ENCODE measurements at regions not wholly inside any gene's neighbourhood (a gene's known extent, or its start where the extent isn't known, plus 50 kb on each side); places are given as distances from the start of the nearest gene placed in this dataset.

DNA sequence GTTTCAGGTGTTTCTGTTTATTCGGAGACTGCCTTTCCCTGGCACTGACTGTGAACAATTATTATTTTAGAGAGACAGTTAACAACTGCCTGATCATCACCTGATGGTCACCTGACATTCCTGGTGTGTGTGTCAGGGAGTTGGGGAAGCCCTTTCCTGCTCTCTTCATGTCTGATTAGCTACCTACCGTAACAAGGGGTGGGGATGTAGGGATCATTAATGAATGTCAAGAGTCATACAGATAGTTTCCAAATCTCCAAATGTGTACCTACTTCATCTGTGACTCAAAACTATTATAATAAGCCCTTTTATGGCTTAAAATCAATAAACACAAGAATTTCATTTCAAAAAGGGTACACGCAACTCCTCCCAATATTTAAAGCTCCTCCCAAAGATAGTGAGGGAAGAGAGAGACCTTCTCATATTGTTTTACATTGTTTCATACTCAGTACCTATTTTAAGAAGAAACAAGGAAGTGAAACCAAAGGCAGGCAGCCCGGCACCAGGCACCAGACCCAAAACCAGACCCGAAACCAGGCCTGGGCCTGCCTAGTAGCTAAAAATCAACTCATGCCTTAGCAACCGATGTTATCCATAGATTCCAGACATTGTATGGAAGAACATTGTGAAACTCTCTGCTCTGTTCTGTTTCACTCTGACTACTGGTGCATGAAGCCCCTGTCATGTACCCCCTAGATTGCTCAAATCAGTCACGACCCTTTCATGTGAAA, 844.9 kb upstream of the ALCAM start (continued):
- TF ChIP-seq EGR1 (IDR thresholded peaks at IDR 0.05; ENCODE audit: borderline replicate concordance in 1 of 2, low read depth in 2 of 2, low read length in 2 of 2) (no peak), TCF7 (IDR thresholded peaks at IDR 0.05; ENCODE audit: borderline replicate concordance) (no peak), SREBF2 (IDR thresholded peaks at IDR 0.05; ENCODE audit: low read length) (no peak), CBX5 (IDR thresholded peaks at IDR 0.05; ENCODE audit: low read depth) (no peak), BHLHE40 (IDR thresholded peaks at IDR 0.05; ENCODE audit: borderline replicate concordance in 1 of 2, low read depth in 2 of 2, low read length in 1 of 2) (peak; percentile 89 to 92), SIX5 (IDR thresholded peaks at IDR 0.05; ENCODE audit: low read depth, low read length, severe bottlenecking) (no peak), KLF5 (IDR thresholded peaks at IDR 0.05; ENCODE audit: partially characterized antibody) (no peak), IKZF2 (IDR thresholded peaks at IDR 0.05) (peak; percentile 98 to 99), HCFC1 (IDR thresholded peaks at IDR 0.05; ENCODE audit: low read length) (no peak), FOXK2 (IDR thresholded peaks at IDR 0.05) (no peak), STAT3 (IDR thresholded peaks at IDR 0.05; ENCODE audit: low read depth, low read length) (no peak), IRF4 (IDR thresholded peaks at IDR 0.05; ENCODE audit: low read depth, low read length) (peak; percentile 82), SMAD1 (IDR thresholded peaks at IDR 0.05; ENCODE audit: low read depth, partially characterized antibody) (no peak), FOS (IDR thresholded peaks at IDR 0.05; ENCODE audit: borderline replicate concordance, extremely low read depth, insufficient read length) (no peak), ZNF622 (IDR thresholded peaks at IDR 0.05) (no peak), POU2F2 (IDR thresholded peaks at IDR 0.05; ENCODE audit: borderline replicate concordance, low read depth, low read length) (no peak), CREM (IDR thresholded peaks at IDR 0.05; ENCODE audit: low read depth) (peak; percentile 78), POLR2AphosphoS2 (IDR thresholded peaks at IDR 0.05; ENCODE audit: low read depth, low read length) (no peak)
- TF ChIP-seq, protein P1, sequence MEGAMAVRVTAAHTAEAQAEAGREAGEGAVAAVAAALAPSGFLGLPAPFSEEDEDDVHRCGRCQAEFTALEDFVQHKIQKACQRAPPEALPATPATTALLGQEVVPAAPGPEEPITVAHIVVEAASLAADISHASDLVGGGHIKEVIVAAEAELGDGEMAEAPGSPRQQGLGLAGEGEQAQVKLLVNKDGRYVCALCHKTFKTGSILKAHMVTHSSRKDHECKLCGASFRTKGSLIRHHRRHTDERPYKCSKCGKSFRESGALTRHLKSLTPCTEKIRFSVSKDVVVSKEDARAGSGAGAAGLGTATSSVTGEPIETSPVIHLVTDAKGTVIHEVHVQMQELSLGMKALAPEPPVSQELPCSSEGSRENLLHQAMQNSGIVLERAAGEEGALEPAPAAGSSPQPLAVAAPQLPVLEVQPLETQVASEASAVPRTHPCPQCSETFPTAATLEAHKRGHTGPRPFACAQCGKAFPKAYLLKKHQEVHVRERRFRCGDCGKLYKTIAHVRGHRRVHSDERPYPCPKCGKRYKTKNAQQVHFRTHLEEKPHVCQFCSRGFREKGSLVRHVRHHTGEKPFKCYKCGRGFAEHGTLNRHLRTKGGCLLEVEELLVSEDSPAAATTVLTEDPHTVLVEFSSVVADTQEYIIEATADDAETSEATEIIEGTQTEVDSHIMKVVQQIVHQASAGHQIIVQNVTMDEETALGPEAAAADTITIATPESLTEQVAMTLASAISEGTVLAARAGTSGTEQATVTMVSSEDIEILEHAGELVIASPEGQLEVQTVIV (IDR thresholded peaks at IDR 0.05; ENCODE audit: borderline replicate concordance, partially characterized antibody) = no peak
- TF ChIP-seq, protein P2, sequence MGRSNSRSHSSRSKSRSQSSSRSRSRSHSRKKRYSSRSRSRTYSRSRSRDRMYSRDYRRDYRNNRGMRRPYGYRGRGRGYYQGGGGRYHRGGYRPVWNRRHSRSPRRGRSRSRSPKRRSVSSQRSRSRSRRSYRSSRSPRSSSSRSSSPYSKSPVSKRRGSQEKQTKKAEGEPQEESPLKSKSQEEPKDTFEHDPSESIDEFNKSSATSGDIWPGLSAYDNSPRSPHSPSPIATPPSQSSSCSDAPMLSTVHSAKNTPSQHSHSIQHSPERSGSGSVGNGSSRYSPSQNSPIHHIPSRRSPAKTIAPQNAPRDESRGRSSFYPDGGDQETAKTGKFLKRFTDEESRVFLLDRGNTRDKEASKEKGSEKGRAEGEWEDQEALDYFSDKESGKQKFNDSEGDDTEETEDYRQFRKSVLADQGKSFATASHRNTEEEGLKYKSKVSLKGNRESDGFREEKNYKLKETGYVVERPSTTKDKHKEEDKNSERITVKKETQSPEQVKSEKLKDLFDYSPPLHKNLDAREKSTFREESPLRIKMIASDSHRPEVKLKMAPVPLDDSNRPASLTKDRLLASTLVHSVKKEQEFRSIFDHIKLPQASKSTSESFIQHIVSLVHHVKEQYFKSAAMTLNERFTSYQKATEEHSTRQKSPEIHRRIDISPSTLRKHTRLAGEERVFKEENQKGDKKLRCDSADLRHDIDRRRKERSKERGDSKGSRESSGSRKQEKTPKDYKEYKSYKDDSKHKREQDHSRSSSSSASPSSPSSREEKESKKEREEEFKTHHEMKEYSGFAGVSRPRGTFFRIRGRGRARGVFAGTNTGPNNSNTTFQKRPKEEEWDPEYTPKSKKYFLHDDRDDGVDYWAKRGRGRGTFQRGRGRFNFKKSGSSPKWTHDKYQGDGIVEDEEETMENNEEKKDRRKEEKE (IDR thresholded peaks at IDR 0.05) = no peak
- TF ChIP-seq, protein P3, sequence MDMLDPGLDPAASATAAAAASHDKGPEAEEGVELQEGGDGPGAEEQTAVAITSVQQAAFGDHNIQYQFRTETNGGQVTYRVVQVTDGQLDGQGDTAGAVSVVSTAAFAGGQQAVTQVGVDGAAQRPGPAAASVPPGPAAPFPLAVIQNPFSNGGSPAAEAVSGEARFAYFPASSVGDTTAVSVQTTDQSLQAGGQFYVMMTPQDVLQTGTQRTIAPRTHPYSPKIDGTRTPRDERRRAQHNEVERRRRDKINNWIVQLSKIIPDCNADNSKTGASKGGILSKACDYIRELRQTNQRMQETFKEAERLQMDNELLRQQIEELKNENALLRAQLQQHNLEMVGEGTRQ (IDR thresholded peaks at IDR 0.05; ENCODE audit: borderline replicate concordance, low read depth, low read length) = no peak; the same call in 1 of the 2 replicates
- TF ChIP-seq, protein P4, sequence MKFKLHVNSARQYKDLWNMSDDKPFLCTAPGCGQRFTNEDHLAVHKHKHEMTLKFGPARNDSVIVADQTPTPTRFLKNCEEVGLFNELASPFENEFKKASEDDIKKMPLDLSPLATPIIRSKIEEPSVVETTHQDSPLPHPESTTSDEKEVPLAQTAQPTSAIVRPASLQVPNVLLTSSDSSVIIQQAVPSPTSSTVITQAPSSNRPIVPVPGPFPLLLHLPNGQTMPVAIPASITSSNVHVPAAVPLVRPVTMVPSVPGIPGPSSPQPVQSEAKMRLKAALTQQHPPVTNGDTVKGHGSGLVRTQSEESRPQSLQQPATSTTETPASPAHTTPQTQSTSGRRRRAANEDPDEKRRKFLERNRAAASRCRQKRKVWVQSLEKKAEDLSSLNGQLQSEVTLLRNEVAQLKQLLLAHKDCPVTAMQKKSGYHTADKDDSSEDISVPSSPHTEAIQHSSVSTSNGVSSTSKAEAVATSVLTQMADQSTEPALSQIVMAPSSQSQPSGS (IDR thresholded peaks at IDR 0.05; ENCODE audit: low read length) = peak; percentile 75; the same call in 1 of the 2 replicates
- TF ChIP-seq, protein P5, sequence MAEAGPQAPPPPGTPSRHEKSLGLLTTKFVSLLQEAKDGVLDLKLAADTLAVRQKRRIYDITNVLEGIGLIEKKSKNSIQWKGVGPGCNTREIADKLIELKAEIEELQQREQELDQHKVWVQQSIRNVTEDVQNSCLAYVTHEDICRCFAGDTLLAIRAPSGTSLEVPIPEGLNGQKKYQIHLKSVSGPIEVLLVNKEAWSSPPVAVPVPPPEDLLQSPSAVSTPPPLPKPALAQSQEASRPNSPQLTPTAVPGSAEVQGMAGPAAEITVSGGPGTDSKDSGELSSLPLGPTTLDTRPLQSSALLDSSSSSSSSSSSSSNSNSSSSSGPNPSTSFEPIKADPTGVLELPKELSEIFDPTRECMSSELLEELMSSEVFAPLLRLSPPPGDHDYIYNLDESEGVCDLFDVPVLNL (IDR thresholded peaks at IDR 0.05; ENCODE audit: low read depth, low read length) = no peak
